ENCODE measurements at regions not wholly inside any gene's neighbourhood (a gene's known extent, or its start where the extent isn't known, plus 50 kb on each side); places are given as distances from the start of the nearest gene placed in this dataset.
"Not testable (repeated sequence)": the region's sequence is repeated elsewhere in the genome, so short reads cannot be mapped to it uniquely, and the experiment has no call there.

- H3K4me3 ChIP-seq (ENCODE audit: low read depth, low read length) = no peak overlapping the region
- no peak for DNase-seq (ENCODE audit: low read depth)
- TF ChIP-seq CTCF (IDR thresholded peaks at IDR 0.05; ENCODE audit: insufficient read depth, low read length) = no peak
Measured at GRCh38 chr3:105130911-105131310, 235.8 kb upstream of the ALCAM start.

- DNase-seq (ENCODE audit: low read depth) = no peak
- no peak for TF ChIP-seq CTCF (IDR thresholded peaks at IDR 0.05; ENCODE audit: insufficient read depth, low read length)
- no peak overlapping the region for H3K4me3 ChIP-seq (ENCODE audit: low read depth, low read length)
Measured at GRCh38 chr3:105137911-105138310, 228.8 kb upstream of the ALCAM start.

GRCh38 chr3:105139881-105140560 is 226.7 kb upstream of the ALCAM start:
- no peak for TF ChIP-seq CTCF (IDR thresholded peaks at IDR 0.05; ENCODE audit: insufficient read depth, low read length)
- no peak for DNase-seq (ENCODE audit: low read depth)
- H3K4me3 ChIP-seq (ENCODE audit: low read depth, low read length) = no peak overlapping the region

GRCh38 chr3:105140899-105141367 is 225.8 kb upstream of the ALCAM start:
- no peak for TF ChIP-seq CTCF (IDR thresholded peaks at IDR 0.05; ENCODE audit: insufficient read depth, low read length)
- DNase-seq (ENCODE audit: low read depth) = no peak
- H3K4me3 ChIP-seq (ENCODE audit: low read depth, low read length) = no peak overlapping the region

- no peak for DNase-seq (ENCODE audit: low read depth)
- H3K4me3 ChIP-seq (ENCODE audit: low read depth, low read length) = no peak overlapping the region
- TF ChIP-seq CTCF (IDR thresholded peaks at IDR 0.05; ENCODE audit: insufficient read depth, low read length) = no peak
Measured at GRCh38 chr3:105144837-105145236, 221.9 kb upstream of the ALCAM start.

- TF ChIP-seq CTCF (IDR thresholded peaks at IDR 0.05; ENCODE audit: insufficient read depth, low read length) = no peak
Measured at GRCh38 chr3:105145511-105145910, 221.2 kb upstream of the ALCAM start.

GRCh38 chr3:105149197-105149596 is 217.5 kb upstream of the ALCAM start:
- not testable (repeated sequence) for H3K4me3 ChIP-seq (ENCODE audit: low read depth, low read length); DNase-seq (ENCODE audit: low read depth)

More at GRCh38 chr3:105145511-105145910, 221.2 kb upstream of the ALCAM start:
- no peak for DNase-seq (ENCODE audit: low read depth)
- no peak overlapping the region for H3K4me3 ChIP-seq (ENCODE audit: low read depth, low read length)

Data from fibroblast of the aortic adventitia (primary cell).